NCI-H1694 treated with DMSO at 0.1 percent for 48 hours (cell line): ENCODE measurements at regions not wholly inside any gene's neighbourhood (a gene's known extent, or its start where the extent isn't known, plus 50 kb on each side); places are given as distances from the start of the nearest gene placed in this dataset.

Source experiments
- DNase-seq: peaks from one replicate; lab custom pipeline; 2025; lab: John Stamatoyannopoulos, UW

DNA sequence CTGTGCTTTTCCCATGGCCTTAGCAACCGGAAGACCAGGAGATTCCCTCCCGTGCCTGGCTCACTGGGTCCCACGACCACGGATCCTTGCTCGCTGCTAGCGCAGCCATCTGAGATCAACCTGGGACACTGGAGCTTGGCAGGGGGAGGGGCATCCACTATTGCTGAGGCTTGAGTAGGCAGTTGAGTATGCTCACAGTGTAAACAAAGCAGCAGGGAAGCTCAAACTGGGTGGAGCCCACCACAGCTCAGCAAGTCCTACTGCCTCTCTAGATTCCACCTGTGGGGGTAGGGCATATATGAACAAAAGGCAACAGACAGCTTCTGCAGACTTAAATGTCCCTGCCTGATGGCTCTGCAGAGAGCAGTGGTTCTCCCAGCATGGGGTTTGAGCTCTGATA is 697.0 kb downstream of the SORCS1 start:
- DNase-seq, result no peak

DNA sequence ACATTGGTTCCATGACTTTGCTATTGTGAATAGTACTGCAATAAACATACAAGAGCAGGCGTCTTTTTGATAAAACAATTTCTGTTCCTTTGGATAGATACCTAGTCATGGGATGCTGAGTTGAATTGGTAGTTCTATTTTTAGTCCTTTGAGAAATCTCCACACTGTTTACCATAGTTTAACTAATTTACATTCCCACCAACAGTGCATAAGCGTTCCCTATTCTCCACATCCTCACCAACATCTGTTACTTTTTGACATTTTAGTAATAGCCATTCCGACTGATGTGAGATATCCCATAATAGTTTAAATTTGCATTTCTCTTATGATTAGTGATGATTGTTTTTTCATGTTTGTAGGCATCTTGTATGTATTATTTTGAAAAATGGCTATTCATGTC is 707.0 kb downstream of the SORCS1 start:
- no peak for DNase-seq

DNA sequence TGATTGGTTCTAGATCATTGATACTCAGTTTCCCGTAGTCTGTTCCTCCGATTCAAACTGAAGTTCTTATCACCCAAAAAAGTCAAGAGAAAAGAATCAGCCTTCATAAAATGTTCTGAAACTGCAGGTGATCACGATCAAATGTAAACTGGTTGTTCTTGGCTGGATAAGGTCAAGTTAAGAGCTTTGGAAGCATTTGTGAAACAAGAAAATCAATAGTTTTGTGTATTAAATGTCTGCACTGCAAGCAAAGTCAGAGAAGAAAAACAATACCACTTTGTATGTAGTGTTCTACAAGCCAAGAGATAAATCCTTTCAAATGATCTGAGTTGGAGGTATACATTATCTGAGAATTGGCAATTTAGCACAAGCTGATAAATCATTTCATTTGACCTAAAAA is 710.3 kb downstream of the SORCS1 start:
- DNase-seq, result no peak

DNA sequence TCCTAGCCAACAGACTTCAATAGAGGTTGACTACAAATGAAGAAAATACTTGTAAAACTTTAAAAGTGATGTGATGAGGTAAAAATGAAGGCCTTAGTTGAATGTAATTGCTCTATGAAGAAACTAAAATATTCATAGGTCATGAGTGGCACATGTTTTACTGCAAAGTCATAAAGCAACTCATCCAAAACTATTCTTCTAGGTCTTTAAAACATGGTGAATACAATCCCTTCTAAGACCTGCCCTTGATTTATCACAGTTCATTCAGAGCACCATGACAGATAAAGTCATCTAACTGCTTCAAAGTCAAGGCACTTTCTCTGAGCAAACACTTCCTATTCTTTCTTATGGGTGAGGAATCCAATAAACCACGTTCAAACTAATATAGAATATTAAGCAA is 713.5 kb downstream of the SORCS1 start:
- no peak for DNase-seq

DNA sequence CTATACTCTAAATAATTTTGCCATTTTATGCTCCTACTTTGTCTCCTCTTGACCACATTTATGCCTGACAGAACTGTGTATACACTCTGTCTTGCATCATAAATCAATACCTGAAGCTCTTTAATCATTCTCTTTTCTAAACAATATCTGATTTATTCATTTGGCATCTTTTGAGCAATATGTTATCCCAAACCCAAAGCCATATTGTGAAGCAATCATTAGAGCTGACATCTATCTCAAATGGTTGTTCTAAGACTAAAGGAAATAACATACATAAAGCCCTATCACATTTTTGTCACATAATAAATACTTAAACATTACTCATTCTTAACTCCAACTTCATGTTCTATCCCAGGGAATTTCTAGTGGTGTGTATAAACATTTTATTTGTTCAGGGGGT is 717.6 kb downstream of the SORCS1 start:
- DNase-seq, result no peak

DNA sequence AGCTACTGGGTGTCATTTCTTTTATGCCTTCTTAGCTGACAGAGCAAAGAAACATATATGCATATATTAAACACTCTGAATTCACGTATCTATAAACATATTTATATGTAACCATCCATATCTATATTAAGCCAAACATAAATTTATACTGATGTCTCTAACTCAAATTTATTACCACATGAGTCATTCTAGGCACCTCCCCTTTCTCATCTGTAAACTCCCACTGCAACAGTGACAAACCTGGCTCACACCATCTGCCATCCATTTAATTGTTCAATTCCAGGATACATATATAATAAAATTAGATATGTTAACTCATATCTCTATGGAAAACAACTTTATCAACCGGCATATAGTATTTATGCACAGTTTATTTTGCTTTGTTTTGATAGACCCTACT is 722.3 kb downstream of the SORCS1 start:
- DNase-seq, result no peak

DNA sequence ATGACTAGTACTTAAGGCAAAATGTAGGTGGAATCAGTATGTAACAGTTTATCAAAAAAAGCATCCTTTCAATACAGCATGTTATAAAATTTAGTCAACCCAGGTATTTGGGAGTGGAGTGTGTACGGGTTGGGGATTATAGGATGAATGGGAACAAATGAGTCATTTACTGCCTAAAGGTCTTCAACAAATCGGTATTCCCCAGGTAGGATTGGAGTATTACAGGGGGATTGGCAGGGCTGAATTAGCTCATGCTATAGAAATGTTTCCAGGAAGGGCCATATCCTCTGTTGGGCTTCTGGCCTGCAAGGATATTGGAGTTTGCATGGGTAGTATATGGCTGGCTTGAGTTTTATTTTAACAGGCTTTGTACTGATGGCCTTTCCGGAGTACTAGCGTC is 723.7 kb downstream of the SORCS1 start:
- no peak for DNase-seq

DNA sequence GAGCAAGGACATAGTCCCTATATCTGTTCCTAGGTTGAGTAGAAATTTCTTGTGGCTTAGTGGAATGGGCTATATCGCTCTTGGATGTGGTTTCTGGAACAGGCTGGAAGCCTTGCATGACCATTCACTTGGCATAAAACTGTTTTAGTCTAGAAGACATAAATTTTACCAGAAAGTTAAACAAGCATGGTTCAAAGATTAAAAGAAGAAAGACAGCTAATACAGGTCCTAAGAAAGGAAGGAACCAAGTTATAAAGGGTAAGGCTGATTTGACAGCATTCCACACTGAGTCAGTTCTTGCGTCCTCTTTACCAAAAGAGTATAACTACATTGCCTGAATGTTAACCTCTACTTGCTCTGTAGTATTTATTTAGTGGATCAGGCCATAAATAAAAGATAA is 724.2 kb downstream of the SORCS1 start:
- DNase-seq, result no peak

DNA sequence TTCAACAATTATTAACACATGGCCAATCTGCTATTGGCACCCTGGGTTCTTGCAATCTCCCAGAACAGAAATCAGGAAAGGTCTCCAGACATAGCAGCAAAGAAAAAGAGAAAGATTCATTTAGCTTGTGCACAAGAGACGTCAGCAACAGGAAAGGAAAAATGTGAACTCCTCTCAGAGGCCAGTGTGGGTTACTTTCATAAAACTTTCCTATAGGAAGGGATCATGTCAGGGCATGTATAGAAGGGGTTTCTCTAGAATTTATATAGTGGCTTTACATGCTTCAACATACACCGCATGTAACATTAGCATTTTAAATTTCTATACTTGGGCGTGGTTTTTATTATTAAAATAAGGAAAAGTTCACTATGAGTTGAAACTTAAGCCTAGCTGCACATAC is 725.1 kb downstream of the SORCS1 start:
- DNase-seq, result no peak

DNA sequence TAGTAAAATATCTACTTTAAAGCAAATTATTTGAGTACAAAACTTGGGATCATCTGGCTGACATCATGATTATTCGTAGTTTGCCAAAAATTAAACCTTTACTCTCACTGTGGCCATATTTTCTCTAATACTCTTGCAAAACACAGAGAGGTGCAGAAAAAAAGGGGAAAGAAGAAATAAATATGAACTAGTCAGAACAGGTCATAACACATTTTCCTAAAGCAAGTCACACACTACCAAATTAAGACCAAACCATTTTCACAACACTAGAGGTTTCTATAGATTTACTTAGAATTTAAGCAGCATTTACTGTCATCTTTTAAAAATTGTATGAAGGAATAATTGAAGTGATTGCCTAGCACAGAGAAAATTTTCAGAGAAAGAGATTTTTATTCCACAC is 726.1 kb downstream of the SORCS1 start:
- no peak for DNase-seq

DNA sequence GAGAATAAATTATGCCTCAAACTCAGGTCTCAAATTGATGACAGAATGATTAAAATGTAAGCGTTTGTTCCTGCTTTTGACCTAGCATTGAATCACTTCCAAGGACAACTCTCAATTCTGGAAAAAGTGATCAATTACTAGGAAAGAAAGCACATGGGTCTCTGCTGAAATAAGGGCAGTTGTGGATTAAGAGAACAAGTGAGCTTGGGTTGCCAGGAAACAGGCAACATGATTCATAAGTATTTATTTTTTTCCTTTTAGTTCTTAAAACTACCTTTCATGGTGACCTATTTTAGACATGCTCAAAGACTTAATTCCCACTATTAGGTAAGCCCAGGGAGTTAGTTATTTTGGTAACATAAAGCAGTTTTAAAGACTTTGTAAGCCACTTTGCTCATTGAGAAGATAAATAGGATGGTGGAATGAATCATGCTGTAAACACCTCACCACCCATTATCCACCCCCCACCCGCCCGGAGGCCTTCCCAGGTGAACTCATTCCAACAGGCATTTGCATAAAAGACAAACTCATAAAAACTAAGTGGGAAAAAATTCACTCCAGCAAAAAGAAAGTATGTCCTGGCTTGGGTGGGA is 728.3 kb downstream of the SORCS1 start:
- no peak for DNase-seq

DNA sequence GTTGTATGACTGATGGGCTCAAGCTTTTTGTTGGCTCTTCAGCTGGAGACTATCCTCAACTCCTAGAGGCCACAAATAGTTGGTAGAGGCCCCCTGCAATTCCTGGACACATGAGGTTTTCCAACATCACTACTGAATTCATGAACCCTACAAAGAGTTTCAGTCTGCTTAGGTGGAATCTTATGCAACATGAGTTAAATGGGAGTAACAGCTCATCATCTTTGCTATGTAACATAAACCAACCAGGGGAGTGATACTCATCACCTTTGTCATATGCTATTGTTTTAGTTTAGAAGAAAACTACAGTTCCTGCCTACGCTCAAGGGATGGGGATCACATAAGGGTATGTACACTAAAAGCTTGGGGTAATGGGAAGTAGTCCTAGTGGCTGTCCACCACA is 729.4 kb downstream of the SORCS1 start:
- DNase-seq, result no peak

DNA sequence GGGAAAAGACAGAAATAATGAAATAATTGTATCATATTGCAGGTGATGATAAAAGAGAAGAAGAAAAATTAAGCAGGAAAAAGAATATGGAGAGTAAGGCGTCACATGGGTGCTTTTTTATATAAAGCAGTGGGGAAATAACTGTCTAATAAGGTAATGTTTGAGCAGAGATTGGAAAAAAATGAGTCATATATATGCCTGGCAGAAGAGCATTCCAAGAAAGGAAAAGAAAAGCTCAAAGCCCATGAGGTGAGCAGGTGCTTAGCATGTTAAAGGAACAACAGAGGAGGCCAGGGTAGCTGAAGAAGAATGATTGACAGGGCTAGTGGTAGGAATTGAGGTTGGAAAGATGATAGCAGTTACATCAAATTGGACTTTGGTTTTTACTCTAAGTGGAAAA is 739.5 kb downstream of the SORCS1 start:
- no peak for DNase-seq

DNA sequence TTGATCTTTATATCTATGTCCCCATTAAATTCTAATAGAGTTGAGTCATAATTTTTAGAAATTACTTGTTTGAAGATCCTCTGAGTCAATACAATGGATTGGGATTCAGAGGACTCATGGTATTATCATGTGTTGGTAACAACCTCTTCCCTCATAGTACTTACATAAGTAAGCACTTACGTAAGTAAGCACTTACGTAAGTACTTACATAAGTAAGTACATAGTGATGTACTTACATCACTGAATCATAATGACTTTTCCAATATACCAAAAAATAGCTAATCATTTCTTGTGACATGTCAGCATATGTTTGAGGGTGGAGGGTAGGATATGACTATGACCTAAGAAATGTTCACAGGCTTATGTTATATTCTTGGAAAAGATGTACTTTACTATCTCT is 740.5 kb downstream of the SORCS1 start:
- no peak for DNase-seq

DNA sequence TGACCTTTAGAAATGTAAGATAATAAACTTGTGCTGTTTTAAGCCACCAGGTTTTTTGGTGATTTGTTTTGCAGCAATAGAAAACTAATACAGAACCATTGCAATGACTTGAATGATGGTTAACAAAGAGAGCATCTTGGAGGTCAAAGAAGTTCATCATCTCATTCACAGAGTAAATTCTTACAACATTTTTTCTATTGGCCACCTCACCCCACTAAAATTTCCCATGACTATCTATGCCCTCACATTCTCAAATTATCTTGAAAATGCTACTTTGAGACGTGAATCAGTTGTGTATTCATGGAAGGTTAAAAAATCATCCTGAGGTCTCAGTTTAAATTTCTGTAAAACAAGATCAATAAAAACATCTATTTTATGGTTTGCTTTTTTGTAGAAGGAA is 754.2 kb downstream of the SORCS1 start:
- no peak for DNase-seq

DNA sequence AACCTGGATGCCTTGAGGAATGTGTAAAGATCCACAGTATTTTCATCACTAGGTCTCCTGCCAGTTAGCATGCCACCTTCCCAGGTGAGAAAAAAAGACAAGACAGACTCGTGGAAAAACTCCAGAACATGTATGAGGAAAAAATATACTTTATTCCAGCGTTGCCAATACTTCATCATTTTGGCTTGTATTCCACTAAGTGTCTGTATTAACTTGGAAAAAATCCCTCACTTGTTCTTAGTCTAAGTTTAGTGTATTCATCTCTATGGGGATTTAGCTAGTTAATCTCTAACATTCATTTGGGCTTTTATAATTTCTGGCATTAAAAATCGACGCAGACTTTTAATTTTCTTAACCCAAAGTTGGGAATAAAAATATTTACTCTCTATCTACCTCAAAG is 759.4 kb downstream of the SORCS1 start:
- DNase-seq, result no peak

DNA sequence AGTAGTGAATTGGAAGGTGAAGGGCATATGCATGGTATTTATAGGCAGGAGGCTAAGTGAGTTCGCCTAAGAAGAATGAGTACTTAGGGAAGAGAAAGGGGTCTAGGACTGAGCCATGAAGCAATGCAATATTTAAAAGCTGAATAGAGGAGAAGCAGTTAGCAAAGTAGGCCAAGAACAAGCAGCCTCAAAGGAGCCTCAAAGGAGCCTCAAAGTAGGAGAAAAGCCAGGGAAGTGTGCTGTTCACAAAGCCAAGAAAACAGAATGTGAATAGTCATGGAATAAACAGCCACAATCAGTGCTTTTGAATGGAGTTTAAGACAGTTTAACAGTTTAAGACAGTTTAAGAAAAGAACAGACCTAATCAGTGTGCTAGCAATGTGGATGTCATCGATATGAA is 762.0 kb downstream of the SORCS1 start:
- no peak for DNase-seq

DNA sequence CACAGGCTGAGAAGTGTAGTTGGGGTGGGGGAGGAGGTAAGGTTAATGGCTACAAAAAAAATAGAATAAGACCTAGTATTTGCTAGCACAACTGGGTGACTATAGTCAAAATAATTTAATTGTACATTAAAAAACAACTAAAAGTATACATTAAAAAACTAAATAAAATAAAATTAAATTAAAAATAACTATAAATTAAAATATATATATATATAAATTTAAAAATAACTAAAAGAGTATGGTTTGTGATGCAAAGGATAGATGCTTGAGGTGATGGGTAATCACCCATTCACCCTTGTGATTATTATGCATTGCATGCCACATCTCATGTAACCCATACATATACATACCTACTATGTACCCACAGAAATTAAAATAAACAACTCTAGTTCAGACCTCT is 762.5 kb downstream of the SORCS1 start:
- no peak for DNase-seq

DNA sequence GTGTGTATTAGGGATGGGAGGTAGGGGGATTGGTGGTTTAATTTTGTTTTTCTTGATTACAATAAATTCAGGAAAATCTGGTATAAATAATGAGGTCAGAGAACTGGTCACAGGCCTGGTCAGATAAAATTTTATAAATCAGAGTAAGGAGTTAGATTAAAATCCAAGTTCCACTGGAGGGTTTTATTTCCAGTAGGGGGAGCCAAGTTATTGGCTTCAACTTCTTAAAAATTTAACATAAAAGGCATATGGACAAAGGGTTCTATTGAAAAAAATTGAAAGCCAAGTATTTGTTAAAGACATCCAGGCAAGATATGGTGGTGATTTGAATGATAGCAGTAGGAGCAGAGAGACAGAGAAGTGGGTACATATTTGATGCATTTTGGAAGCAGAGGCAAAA is 763.3 kb downstream of the SORCS1 start:
- no peak for DNase-seq

DNA sequence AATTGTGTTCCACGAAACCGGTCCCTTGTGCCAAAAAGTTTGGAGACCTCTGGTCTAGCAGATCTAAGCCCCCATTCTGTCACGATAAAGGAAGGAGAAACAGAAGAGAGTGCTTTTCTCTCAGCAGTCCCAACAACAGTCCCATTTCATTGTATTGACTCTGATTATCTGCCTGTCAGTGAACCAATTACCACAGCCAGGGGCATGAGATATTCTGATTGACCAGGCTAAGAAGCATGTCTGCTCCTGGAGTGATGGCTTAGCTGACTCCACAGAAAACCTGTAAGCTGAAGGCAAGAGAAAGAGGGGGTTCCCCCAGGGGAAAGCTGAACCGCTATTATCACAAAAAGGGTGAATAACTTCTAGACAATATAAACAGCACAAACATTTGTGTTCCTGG is 765.4 kb downstream of the SORCS1 start:
- no peak for DNase-seq

DNA sequence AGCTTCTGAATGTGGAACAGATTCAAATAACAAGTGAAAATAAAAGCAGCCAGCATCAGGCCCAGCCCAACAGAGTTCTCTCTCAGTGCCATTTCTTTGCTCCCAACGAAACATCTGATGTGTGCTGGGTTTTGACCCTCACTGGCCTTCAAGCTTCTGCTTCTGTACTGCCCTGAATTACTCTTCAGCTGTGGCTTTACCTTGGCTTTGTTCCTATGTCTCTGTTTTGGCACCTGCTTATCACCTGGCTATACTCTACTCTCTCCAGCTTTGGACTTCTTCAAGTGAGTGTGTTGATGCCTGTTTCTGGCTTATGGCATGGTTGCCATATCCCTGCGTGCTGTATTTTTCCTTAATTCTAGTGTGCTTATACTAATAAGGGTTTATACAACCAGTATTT is 768.3 kb downstream of the SORCS1 start:
- DNase-seq, result no peak

DNA sequence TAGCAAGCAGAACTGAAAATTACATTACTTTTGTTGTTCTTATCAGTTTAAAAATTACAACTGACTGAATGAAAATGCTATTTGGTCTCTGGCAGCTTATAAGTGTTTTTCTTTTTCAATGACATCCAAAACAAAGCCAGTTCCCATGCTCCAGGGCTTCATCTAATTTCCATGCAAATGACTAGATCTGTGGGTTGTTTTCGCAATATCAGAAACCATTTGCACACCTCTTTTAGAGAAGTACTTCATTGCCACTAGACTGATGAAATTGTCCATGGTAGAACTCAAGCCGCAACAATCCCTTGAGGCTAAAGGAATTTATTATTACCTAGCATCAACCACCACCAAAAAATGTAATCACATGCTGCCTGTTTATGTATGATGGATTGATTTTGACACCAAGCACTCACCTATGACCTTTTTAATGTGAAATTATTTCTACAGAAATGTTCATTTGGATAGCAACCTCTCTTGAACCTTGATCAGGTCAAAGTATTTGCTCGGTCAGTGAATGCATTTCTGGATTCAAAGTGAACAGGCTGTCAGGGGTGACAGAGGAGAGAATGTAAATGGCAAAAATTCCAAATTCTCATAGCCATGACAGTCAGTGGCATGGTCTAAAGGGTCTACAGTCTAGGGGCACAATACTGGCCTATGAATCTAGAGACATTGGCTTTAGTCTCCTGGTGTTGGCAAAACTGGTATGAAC is 769.3 kb downstream of the SORCS1 start:
- DNase-seq, result no peak

DNA sequence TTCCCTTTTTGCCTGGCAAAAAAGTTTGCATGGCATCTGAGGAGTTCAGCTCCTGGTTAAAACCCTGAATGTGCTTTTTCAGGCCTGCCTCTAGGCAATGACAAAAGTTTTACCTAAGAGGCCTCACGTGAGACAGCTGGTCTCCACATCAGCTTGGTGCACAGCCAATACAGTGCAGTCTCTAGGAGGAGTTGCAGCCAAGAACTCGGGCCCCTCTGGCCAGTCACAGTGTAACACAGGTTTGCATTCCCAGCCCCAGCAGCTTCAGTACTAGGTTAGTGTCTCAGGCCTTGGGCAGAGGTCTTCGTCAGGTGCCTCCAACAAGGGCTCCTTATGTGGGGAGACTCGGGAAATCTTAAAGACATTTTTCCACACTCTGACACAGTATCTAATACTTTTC is 771.7 kb downstream of the SORCS1 start:
- no peak for DNase-seq

DNA sequence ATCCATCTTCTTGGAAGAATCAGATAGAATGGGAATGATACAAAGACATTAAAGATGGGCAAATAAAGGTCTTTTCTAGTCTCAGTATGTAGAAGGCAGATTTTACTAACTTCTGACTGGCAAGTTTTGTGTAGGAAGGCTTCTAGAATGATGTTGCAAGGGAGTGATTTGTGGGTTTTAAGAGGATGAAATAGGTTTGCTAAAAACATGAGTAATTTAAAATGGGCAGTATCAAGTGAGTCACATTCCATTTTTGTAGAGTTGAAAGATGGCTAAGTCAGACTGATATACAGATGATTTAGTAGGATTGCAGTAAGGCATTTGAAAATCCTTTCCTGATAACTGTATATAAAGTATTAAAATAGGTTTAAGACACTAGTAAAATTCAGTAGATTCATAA is 777.4 kb downstream of the SORCS1 start:
- no peak for DNase-seq
